ENCODE measurements at regions not wholly inside any gene's neighbourhood (a gene's known extent, or its start where the extent isn't known, plus 50 kb on each side); places are given as distances from the start of the nearest gene placed in this dataset.

DNA sequence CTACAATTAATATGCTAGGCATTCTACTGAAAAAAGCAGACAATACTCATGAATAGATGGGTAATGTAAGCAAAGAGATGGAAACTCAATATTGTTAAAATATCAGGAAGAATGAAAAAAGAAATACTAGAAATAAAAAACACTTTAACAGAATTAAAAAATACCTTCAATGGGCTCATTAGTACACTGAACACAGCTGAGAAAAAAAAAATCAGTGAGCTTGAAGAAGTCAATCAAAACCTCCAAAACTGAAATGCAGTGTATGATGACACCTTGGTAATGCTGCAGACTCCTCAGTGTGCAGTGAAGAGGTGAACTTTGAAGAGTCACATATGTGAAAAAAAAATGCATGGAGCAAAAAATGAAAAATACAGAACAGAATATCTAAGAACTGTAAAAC, 227.2 kb downstream of the TMEM26 start:
- H3K27me3 Mint-ChIP-seq (ENCODE audit: insufficient read depth, unreplicated experiment): no peaks in the 10 kb centered on the region
- no TSS peak for BruUV-seq (replicated peaks)
- H3K9me3 Mint-ChIP-seq (ENCODE audit: unreplicated experiment): peaks cover 14% of the 10 kb centered on the region
- CTCF ChIA-PET: interaction anchor here (0.6 to 1.3 kb wide), 3 partner anchors 9 to 649 kb away, joined by 3 read pairs; no protein-coding TSS in a partner anchor
- H3K27ac Mint-ChIP-seq (ENCODE audit: low read depth, unreplicated experiment): no peak overlapping the region
- intact Hi-C loops (cut with micrococcal nuclease): no loop called here
- DNase-seq (ENCODE audit: unreplicated experiment): no peak
- H3K4me1 Mint-ChIP-seq (ENCODE audit: insufficient read depth, unreplicated experiment): no peaks in the 10 kb centered on the region
- no peak overlapping the region for H3K4me3 Mint-ChIP-seq (ENCODE audit: unreplicated experiment)
- TF ChIP-seq CTCF (IDR thresholded peaks at IDR 0.05; ENCODE audit: unreplicated experiment): no peak
- no peaks in the 10 kb centered on the region for H3K36me3 Mint-ChIP-seq (ENCODE audit: insufficient read depth, unreplicated experiment)
- POLR2A ChIA-PET: no interaction called here

GRCh38 chr10:61223576-61223975, 229.6 kb downstream of the TMEM26 start:
- intact Hi-C loops (cut with micrococcal nuclease): no loop called here
- ChIA-PET POLR2A (no interaction called here), CTCF (interaction anchor here (0.7 to 1.2 kb wide), 2 partner anchors 12 to 33 kb away, joined by 3 read pairs; no protein-coding TSS in a partner anchor)
- peaks cover 20% of the 10 kb centered on the region for H3K9me3 Mint-ChIP-seq (ENCODE audit: unreplicated experiment)
- BruUV-seq (replicated peaks): no TSS peak
- no peak overlapping the region for H3K4me3 Mint-ChIP-seq (ENCODE audit: unreplicated experiment)
- no peaks in the 10 kb centered on the region for H3K4me1 Mint-ChIP-seq (ENCODE audit: insufficient read depth, unreplicated experiment)
- no peaks in the 10 kb centered on the region for H3K27me3 Mint-ChIP-seq (ENCODE audit: insufficient read depth, unreplicated experiment)
- H3K27ac Mint-ChIP-seq (ENCODE audit: low read depth, unreplicated experiment): no peak overlapping the region
- H3K36me3 Mint-ChIP-seq (ENCODE audit: insufficient read depth, unreplicated experiment): no peaks in the 10 kb centered on the region
- no peak for TF ChIP-seq CTCF (IDR thresholded peaks at IDR 0.05; ENCODE audit: unreplicated experiment)
- DNase-seq (ENCODE audit: unreplicated experiment): no peak

- Mint-ChIP-seq H3K4me3 (ENCODE audit: unreplicated experiment) (no peak overlapping the region), H3K27me3 (ENCODE audit: insufficient read depth, unreplicated experiment) (no peaks in the 10 kb centered on the region), H3K4me1 (ENCODE audit: insufficient read depth, unreplicated experiment) (no peaks in the 10 kb centered on the region), H3K36me3 (ENCODE audit: insufficient read depth, unreplicated experiment) (no peaks in the 10 kb centered on the region), H3K9me3 (ENCODE audit: unreplicated experiment) (peaks cover 13% of the 10 kb centered on the region), H3K27ac (ENCODE audit: low read depth, unreplicated experiment) (no peak overlapping the region)
- intact Hi-C loops (cut with micrococcal nuclease): no loop called here
- no TSS peak for BruUV-seq (replicated peaks)
- CTCF ChIA-PET: no interaction called here
- no peak for TF ChIP-seq CTCF (IDR thresholded peaks at IDR 0.05; ENCODE audit: unreplicated experiment)
- no peak for DNase-seq (ENCODE audit: unreplicated experiment)
- POLR2A ChIA-PET: no interaction called here
Measured at GRCh38 chr10:61219696-61220095, 233.5 kb downstream of the TMEM26 start.

DNA sequence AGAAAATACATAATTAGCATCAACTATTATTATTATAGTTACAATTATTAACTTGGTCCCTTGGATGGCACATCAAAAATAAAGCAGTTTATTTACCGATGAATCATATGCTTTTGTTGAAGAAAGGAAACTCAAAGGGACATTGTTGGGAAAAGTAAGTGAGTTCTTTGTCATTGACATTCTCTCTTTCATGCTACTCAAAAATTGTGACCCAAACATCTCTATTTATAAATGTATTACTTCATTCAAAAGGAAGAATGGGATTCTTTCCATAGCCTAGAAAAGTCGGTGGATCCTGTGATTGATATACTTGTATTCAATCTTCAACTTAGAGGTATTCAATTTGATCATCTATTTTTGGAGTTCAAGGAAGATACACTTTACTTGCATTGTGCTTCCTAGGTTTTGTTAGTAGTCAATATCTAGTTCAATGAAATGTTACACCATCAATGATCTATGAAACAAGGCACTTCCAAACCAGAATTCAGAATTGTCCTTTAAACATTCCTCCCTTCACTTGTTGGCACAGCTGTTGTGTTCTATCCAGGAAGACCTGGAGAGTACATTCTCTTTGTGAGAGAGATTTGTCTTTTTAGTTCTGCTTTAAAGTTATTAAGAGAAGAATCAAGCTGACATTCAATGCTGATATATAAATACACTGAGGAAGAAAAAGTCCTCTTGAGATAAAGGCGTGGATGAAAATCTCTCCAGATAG, 235.2 kb downstream of the TMEM26 start:
- H3K27me3 Mint-ChIP-seq (ENCODE audit: insufficient read depth, unreplicated experiment): no peaks in the 10 kb centered on the region

More for the DNA sequence above, 235.2 kb downstream of the TMEM26 start:
- intact Hi-C loops (cut with micrococcal nuclease): no loop called here
- Mint-ChIP-seq H3K27ac (ENCODE audit: low read depth, unreplicated experiment) (no peak overlapping the region), H3K4me1 (ENCODE audit: insufficient read depth, unreplicated experiment) (no peaks in the 10 kb centered on the region), H3K9me3 (ENCODE audit: unreplicated experiment) (peaks cover 13% of the 10 kb centered on the region), H3K4me3 (ENCODE audit: unreplicated experiment) (no peak overlapping the region), H3K36me3 (ENCODE audit: insufficient read depth, unreplicated experiment) (no peaks in the 10 kb centered on the region)
- POLR2A ChIA-PET: no interaction called here
- DNase-seq (ENCODE audit: unreplicated experiment): no peak
- CTCF ChIA-PET: interaction anchor here (0.8 kb wide), 1 partner anchor 27 kb away, joined by 3 read pairs; no protein-coding TSS in a partner anchor
- BruUV-seq (replicated peaks): no TSS peak
- no peak for TF ChIP-seq CTCF (IDR thresholded peaks at IDR 0.05; ENCODE audit: unreplicated experiment)
